ENCODE measurements at regions not wholly inside any gene's neighbourhood (a gene's known extent, or its start where the extent isn't known, plus 50 kb on each side); places are given as distances from the start of the nearest gene placed in this dataset.

DNA sequence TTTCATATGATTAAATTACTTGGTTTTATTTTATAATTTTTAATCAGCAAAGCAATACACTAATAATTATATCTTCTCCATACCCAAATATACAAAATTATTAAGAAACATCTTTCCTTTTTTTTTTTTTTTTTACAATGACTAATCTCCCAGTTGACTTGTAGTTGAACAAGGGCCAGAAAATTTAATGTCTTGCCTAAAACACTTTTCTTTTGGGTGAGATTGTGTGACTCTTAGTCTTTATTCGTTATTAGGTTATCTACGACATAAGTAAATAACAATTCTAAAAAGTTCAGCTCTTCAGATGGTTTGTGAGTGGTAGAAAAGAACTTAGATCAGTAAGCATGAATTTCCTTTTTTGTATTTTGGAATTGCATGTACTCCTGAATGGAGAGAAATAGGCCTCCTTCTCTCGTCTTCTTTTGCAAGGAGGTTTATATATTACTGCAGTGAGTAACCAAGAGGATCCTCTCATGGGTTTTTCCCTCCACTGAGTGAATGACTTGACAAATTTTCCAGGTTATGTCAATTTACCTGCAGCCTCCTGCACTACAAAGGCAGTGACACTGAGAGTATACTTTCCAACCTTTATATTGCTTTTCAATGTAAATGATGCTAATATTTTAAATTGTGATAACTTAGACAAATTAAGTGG is 364.5 kb upstream of the CITED2 start:
- TF ChIP-seq EZH2 (IDR thresholded peaks at IDR 0.05; ENCODE audit: borderline replicate concordance, low read depth, low read length, poor library complexity, severe bottlenecking) (no peak), CTCF (conservative IDR thresholded peaks at IDR 0.05; ENCODE audit: low read depth, low read length) (no peak)

Measured in A673 (cell line).